ENCODE measurements at regions not wholly inside any gene's neighbourhood (a gene's known extent, or its start where the extent isn't known, plus 50 kb on each side); places are given as distances from the start of the nearest gene placed in this dataset.
A peak's percentile ranks its signal among the peaks of the same experiment; 100 is the strongest.

- peak in 1 of 2 donors; percentile 61 for DNase-seq
- intact Hi-C loops (cut with DNase I; ENCODE audit: low total_unique reads) = no loop called here
- no peak overlapping the region for H3K4me3 ChIP-seq
- H3K36me3 ChIP-seq = no peaks in the 10 kb centered on the region
- no peaks in the 10 kb centered on the region for H3K4me1 ChIP-seq
- WGBS, 5 donors = 30 to 67% (median 51%) methylated on average over 2 of the region's 2 CpGs
- TF ChIP-seq POLR2A (IDR thresholded peaks at IDR 0.05) = no peak
- TF ChIP-seq CTCF (IDR thresholded peaks at IDR 0.05) = no peak
- TF ChIP-seq POLR2AphosphoS5 (IDR thresholded peaks at IDR 0.05) = no peak
- TF ChIP-seq EP300 (IDR thresholded peaks at IDR 0.05) = no peak
- H3K27ac ChIP-seq = no peak overlapping the region
- no peaks in the 10 kb centered on the region for H3K27me3 ChIP-seq
- H3K9me3 ChIP-seq = no peaks in the 10 kb centered on the region
Measured at GRCh38 chrX:110588853-110589252, 206.8 kb downstream of the CHRDL1 start.

DNA sequence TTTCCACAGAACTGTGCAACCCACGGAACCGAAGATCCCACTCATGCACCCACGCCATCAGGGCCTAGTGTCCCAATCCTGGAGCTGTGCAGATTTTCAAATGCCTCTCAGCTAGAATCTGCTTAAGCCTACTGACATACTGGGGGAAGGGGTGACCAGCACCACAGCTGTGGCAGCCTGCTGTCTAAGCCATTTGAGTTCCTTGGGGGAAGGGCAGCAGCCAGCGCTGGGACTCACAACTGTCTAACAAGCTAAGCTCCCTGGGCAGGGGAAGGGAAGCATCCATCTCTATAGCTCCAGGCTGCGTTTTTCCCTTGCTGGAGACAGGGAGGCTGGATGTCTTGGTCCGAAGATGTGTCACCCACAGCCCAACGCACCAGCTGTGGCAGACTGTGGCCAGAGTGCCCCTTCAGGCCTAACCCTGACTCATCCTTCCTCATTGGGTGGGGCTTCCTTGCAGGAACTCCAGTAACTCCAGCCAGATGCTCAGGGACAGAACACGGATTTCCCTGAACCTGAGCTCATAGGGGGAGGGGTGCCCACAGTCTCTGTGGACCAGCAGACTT lies 194.8 kb downstream of the CHRDL1 start:
- Histone ChIP-seq H3K4me3 (no peak overlapping the region), H3K36me3 (no peaks in the 10 kb centered on the region), H3K27me3 (no peaks in the 10 kb centered on the region), H3K4me1 (no peaks in the 10 kb centered on the region), H3K27ac (no peak overlapping the region), H3K9me3 (peaks cover 0 to 9% (median 1%) of the 10 kb centered on the region in 4 donors)
- no peak for TF ChIP-seq POLR2AphosphoS5 (IDR thresholded peaks at IDR 0.05)
- no peak for TF ChIP-seq EP300 (IDR thresholded peaks at IDR 0.05)
- no peak for TF ChIP-seq CTCF (IDR thresholded peaks at IDR 0.05)
- TF ChIP-seq POLR2A (IDR thresholded peaks at IDR 0.05) = no peak
- 63 to 87% (median 74%) methylated on average over 4 to 8 of the region's 8 CpGs for WGBS, 5 donors
- intact Hi-C loops (cut with DNase I; ENCODE audit: low total_unique reads) = no loop called here
- DNase-seq = no peak

GRCh38 chrX:110614596-110614995 lies 181.0 kb downstream of the CHRDL1 start:
- Histone ChIP-seq H3K36me3 (no peaks in the 10 kb centered on the region), H3K4me3 (no peak overlapping the region), H3K27me3 (no peaks in the 10 kb centered on the region), H3K27ac (no peak overlapping the region), H3K4me1 (no peaks in the 10 kb centered on the region), H3K9me3 (peaks cover 0 to 23% (median 7%) of the 10 kb centered on the region in 4 donors)
- intact Hi-C loops (cut with DNase I; ENCODE audit: low total_unique reads) = no loop called here
- no peak for DNase-seq
- no peak for TF ChIP-seq POLR2AphosphoS5 (IDR thresholded peaks at IDR 0.05)
- no peak for TF ChIP-seq POLR2A (IDR thresholded peaks at IDR 0.05)
- TF ChIP-seq CTCF (IDR thresholded peaks at IDR 0.05) = no peak
- TF ChIP-seq EP300 (IDR thresholded peaks at IDR 0.05) = no peak
